Stimulated activated CD4-positive, alpha-beta T cell treated with anti-CD3 and anti-CD28 coated beads, Interleukin-2, amount 100 ng/mL, for 24 hours (primary cell): ENCODE measurements at regions not wholly inside any gene's neighbourhood (a gene's known extent, or its start where the extent isn't known, plus 50 kb on each side); places are given as distances from the start of the nearest gene placed in this dataset.
"Not testable (repeated sequence)": the region's sequence is repeated elsewhere in the genome, so short reads cannot be mapped to it uniquely, and the experiment has no call there.

Experiments used
- DNase-seq, 2 donors: peaks; one replicate each; pipeline ENCODE4 v3.0.0-alpha.2; 2020

GRCh38 chr1:244302876-244303609 lies 148.7 kb downstream of the ADSS2 start:
- DNase-seq, result no peak

- DNase-seq, result no peak
These were observed 148.1 kb downstream of the ADSS2 start for GRCh38 chr1:244303610-244303969.

- DNase-seq, result no peak
These were observed 147.6 kb downstream of the ADSS2 start for GRCh38 chr1:244304156-244304555.

GRCh38 chr1:244304656-244305055 lies 147.1 kb downstream of the ADSS2 start:
- DNase-seq, result no peak

- no peak for DNase-seq
These were observed 145.8 kb downstream of the ADSS2 start for GRCh38 chr1:244305776-244306341.

GRCh38 chr1:244306544-244306943 lies 145.2 kb downstream of the ADSS2 start:
- DNase-seq, result no peak

- not testable (repeated sequence) for DNase-seq
These were observed 142.5 kb downstream of the ADSS2 start for GRCh38 chr1:244309191-244309590.

- DNase-seq, result no peak
These were observed 139.8 kb downstream of the ADSS2 start for GRCh38 chr1:244311784-244312532.

GRCh38 chr1:244313346-244313745 lies 138.4 kb downstream of the ADSS2 start:
- no peak for DNase-seq

- DNase-seq, result no peak
These were observed 136.7 kb downstream of the ADSS2 start for GRCh38 chr1:244314921-244315559.

GRCh38 chr1:244315996-244316395 lies 135.7 kb downstream of the ADSS2 start:
- no peak for DNase-seq

- no peak for DNase-seq
These were observed 135.3 kb downstream of the ADSS2 start for GRCh38 chr1:244316407-244316806.

- no peak for DNase-seq
These were observed 134.6 kb downstream of the ADSS2 start for GRCh38 chr1:244316986-244317655.

GRCh38 chr1:244318078-244318477 lies 133.6 kb downstream of the ADSS2 start:
- DNase-seq, result no peak

GRCh38 chr1:244318512-244318911 lies 133.2 kb downstream of the ADSS2 start:
- no peak for DNase-seq

GRCh38 chr1:244319283-244320132 lies 132.2 kb downstream of the ADSS2 start:
- DNase-seq, result peak; percentile 22 to 40

GRCh38 chr1:244322181-244322580 lies 129.5 kb downstream of the ADSS2 start:
- no peak for DNase-seq

- peak in 1 of 2 donors; percentile 33 for DNase-seq
These were observed 128.8 kb downstream of the ADSS2 start for GRCh38 chr1:244322791-244323521.

GRCh38 chr1:244324176-244324883 lies 127.4 kb downstream of the ADSS2 start:
- DNase-seq, result no peak

- no peak for DNase-seq
These were observed 126.5 kb downstream of the ADSS2 start for GRCh38 chr1:244325056-244325758.
